Parathyroid adenoma (tissue), 2 donors: ENCODE measurements at regions not wholly inside any gene's neighbourhood (a gene's known extent, or its start where the extent isn't known, plus 50 kb on each side); places are given as distances from the start of the nearest gene placed in this dataset.

ENCODE experiments used
- H2AFZ ChIP-seq: fragments of 300-600 bp; sonication (generic); one replicate; pipeline ENCODE4 v1.7.0; 2017; ENCODE audit warnings: antibody characterized with exemption, mild to moderate bottlenecking
- H3K27ac ChIP-seq: fragments of 300-600 bp; sonication (generic); one replicate; pipeline ENCODE4 v1.7.0; 2017
- H3K27me3 ChIP-seq: fragments of 300-600 bp; sonication (generic); one replicate; pipeline ENCODE4 v1.7.0; 2017; ENCODE audit warnings: low read length; ENCODE audit not compliant: control insufficient read depth, insufficient read depth
- H3K36me3 ChIP-seq: fragments of 300-600 bp; sonication (generic); one replicate; pipeline ENCODE4 v1.7.0; 2017; ENCODE audit warnings: low read length; ENCODE audit not compliant: control insufficient read depth, insufficient read depth
- H3K4me1 ChIP-seq: fragments of 300-600 bp; sonication (generic); one replicate; pipeline ENCODE4 v1.7.0; 2017; ENCODE audit warnings: control low read depth
- H3K4me2 ChIP-seq: fragments of 300-600 bp; sonication (generic); one replicate; pipeline ENCODE4 v1.7.0; 2017; ENCODE audit warnings: low read length
- H3K4me3 ChIP-seq: fragments of 300-600 bp; sonication (generic); one replicate; pipeline ENCODE4 v1.7.0; 2017; ENCODE audit warnings: low read depth, low read length
- H3K79me2 ChIP-seq: fragments of 300-600 bp; sonication (generic); one replicate; pipeline ENCODE4 v1.7.0; 2017; ENCODE audit warnings: control low read depth
- H3K9ac ChIP-seq: fragments of 300-600 bp; sonication (generic); one replicate; pipeline ENCODE4 v1.7.0; 2017; ENCODE audit warnings: mild to moderate bottlenecking
- H3K9me3 ChIP-seq: fragments of 300-600 bp; sonication (generic); one replicate; pipeline ENCODE4 v1.7.0; 2017; ENCODE audit warnings: low read length; ENCODE audit not compliant: control insufficient read depth
- CTCF ChIP-seq: fragments of 300-600 bp; sonication (generic); IDR thresholded peaks from one replicate; pipeline ENCODE4 v1.7.0; 2017; ENCODE audit warnings: antibody characterized with exemption, mild to moderate bottlenecking
- donor health status: primary hyperparathyroidism.

GRCh38 chr5:164433106-164433870 is 927.9 kb downstream of the MAT2B start:
- H3K27ac ChIP-seq, result no peak overlapping the region
- no peaks in the 10 kb centered on the region for H3K79me2 ChIP-seq
- no peak overlapping the region for H3K4me2 ChIP-seq
- no peaks in the 10 kb centered on the region for H3K36me3 ChIP-seq
- H3K4me3 ChIP-seq, result no peak overlapping the region
- H3K9me3 ChIP-seq, result no peaks in the 10 kb centered on the region
- H3K4me1 ChIP-seq, result no peaks in the 10 kb centered on the region
- TF ChIP-seq CTCF, result no peak
- no peak overlapping the region for H2AFZ ChIP-seq
- no peaks in the 10 kb centered on the region for H3K27me3 ChIP-seq
- H3K9ac ChIP-seq, result no peak overlapping the region

- Histone ChIP-seq H3K4me3 (no peak overlapping the region), H3K9ac (no peak overlapping the region), H2AFZ (no peak overlapping the region), H3K79me2 (no peaks in the 10 kb centered on the region), H3K36me3 (no peaks in the 10 kb centered on the region), H3K27me3 (no peaks in the 10 kb centered on the region), H3K27ac (no peak overlapping the region), H3K4me2 (no peak overlapping the region), H3K4me1 (no peaks in the 10 kb centered on the region), H3K9me3 (no peaks in the 10 kb centered on the region)
- no peak for TF ChIP-seq CTCF
Measured at GRCh38 chr5:164435576-164435975, 930.2 kb downstream of the MAT2B start.

GRCh38 chr5:164439799-164440198 is 934.4 kb downstream of the MAT2B start:
- Histone ChIP-seq H3K27me3 (no peaks in the 10 kb centered on the region), H3K9me3 (no peaks in the 10 kb centered on the region), H3K4me3 (no peak overlapping the region), H3K36me3 (no peaks in the 10 kb centered on the region), H3K9ac (no peak overlapping the region), H2AFZ (no peak overlapping the region), H3K4me2 (no peak overlapping the region), H3K79me2 (no peaks in the 10 kb centered on the region), H3K27ac (no peak overlapping the region), H3K4me1 (no peaks in the 10 kb centered on the region)
- TF ChIP-seq CTCF, result no peak

- Histone ChIP-seq H3K4me2 (no peak overlapping the region), H3K79me2 (no peaks in the 10 kb centered on the region), H3K4me3 (no peak overlapping the region), H3K27me3 (no peaks in the 10 kb centered on the region), H2AFZ (no peak overlapping the region), H3K27ac (no peak overlapping the region), H3K9ac (no peak overlapping the region), H3K4me1 (no peaks in the 10 kb centered on the region), H3K36me3 (no peaks in the 10 kb centered on the region), H3K9me3 (no peaks in the 10 kb centered on the region)
- no peak for TF ChIP-seq CTCF
Measured at GRCh38 chr5:164449460-164449859, 944.0 kb downstream of the MAT2B start.

- H3K9me3 ChIP-seq, result no peaks in the 10 kb centered on the region
- no peaks in the 10 kb centered on the region for H3K4me1 ChIP-seq
- no peak overlapping the region for H3K27ac ChIP-seq
- no peaks in the 10 kb centered on the region for H3K36me3 ChIP-seq
- no peak overlapping the region for H3K4me3 ChIP-seq
- no peak for TF ChIP-seq CTCF
- no peak overlapping the region for H3K4me2 ChIP-seq
- H3K27me3 ChIP-seq, result no peaks in the 10 kb centered on the region
- H3K9ac ChIP-seq, result no peak overlapping the region
- no peaks in the 10 kb centered on the region for H3K79me2 ChIP-seq
- H2AFZ ChIP-seq, result no peak overlapping the region
Measured at GRCh38 chr5:164466033-164466432, 960.6 kb downstream of the MAT2B start.
